ENCODE measurements at regions not wholly inside any gene's neighbourhood (a gene's known extent, or its start where the extent isn't known, plus 50 kb on each side); places are given as distances from the start of the nearest gene placed in this dataset.

- peak; percentile 88 to 94 (median 89) for DNase-seq
Measured at GRCh38 chr13:76711550-76712182, 174.5 kb downstream of the KCTD12 start.

- DNase-seq: no peak
Measured at GRCh38 chr13:76709851-76710250, 176.4 kb downstream of the KCTD12 start.

GRCh38 chr13:76708138-76708688 is 178.0 kb downstream of the KCTD12 start:
- DNase-seq: peak in 1 of 3 donors; percentile 59

- no peak for DNase-seq
Measured at GRCh38 chr13:76707360-76707759, 178.8 kb downstream of the KCTD12 start.

GRCh38 chr13:76703621-76704288 is 182.4 kb downstream of the KCTD12 start:
- DNase-seq: no peak

- DNase-seq: no peak
Measured at GRCh38 chr13:76703216-76703615, 183.0 kb downstream of the KCTD12 start.

GRCh38 chr13:76697288-76697687 is 188.9 kb downstream of the KCTD12 start:
- no peak for DNase-seq

- DNase-seq: no peak
Measured at GRCh38 chr13:76696370-76696769, 189.8 kb downstream of the KCTD12 start.

GRCh38 chr13:76693086-76693485 is 193.1 kb downstream of the KCTD12 start:
- no peak for DNase-seq

GRCh38 chr13:76692346-76692745 is 193.9 kb downstream of the KCTD12 start:
- DNase-seq: no peak

GRCh38 chr13:76690611-76691010 is 195.6 kb downstream of the KCTD12 start:
- DNase-seq: no peak

- no peak for DNase-seq
Measured at GRCh38 chr13:76687467-76687866, 198.7 kb downstream of the KCTD12 start.

- no peak for DNase-seq
Measured at GRCh38 chr13:76685938-76686337, 200.3 kb downstream of the KCTD12 start.

- DNase-seq: no peak
Measured at GRCh38 chr13:76684336-76684735, 201.9 kb downstream of the KCTD12 start.

- DNase-seq: no peak
Measured at GRCh38 chr13:76683854-76684253, 202.4 kb downstream of the KCTD12 start.

- DNase-seq: no peak
Measured at GRCh38 chr13:76683168-76683567, 203.0 kb downstream of the KCTD12 start.

GRCh38 chr13:76680112-76680511 is 206.1 kb downstream of the KCTD12 start:
- no peak for DNase-seq

GRCh38 chr13:76677043-76677442 is 209.2 kb downstream of the KCTD12 start:
- DNase-seq: peak; percentile 74 to 91 (median 82)

GRCh38 chr13:76672420-76672819 is 213.8 kb downstream of the KCTD12 start:
- DNase-seq: peak in 1 of 3 donors; percentile 50

GRCh38 chr13:76668716-76669115 is 217.5 kb downstream of the KCTD12 start:
- DNase-seq: no peak

- no peak for DNase-seq
Measured at GRCh38 chr13:76668141-76668540, 218.1 kb downstream of the KCTD12 start.

GRCh38 chr13:76667551-76667950 is 218.7 kb downstream of the KCTD12 start:
- peak; percentile 25 to 69 (median 32) for DNase-seq

- peak in 1 of 3 donors; percentile 56 for DNase-seq
Measured at GRCh38 chr13:76663592-76664335, 222.4 kb downstream of the KCTD12 start.

Measured in muscle of back (tissue), 3 donors.